ENCODE measurements at regions not wholly inside any gene's neighbourhood (a gene's known extent, or its start where the extent isn't known, plus 50 kb on each side); places are given as distances from the start of the nearest gene placed in this dataset.
"Not testable (repeated sequence)": the region's sequence is repeated elsewhere in the genome, so short reads cannot be mapped to it uniquely, and the experiment has no call there.

GRCh38 chr6:105691971-105692370 lies 289.1 kb upstream of the PREP start:
- no peaks in the 10 kb centered on the region for H3K4me1 ChIP-seq
- no peak overlapping the region for H3K4me3 ChIP-seq
- H3K27me3 ChIP-seq (ENCODE audit: low read depth) = no peaks in the 10 kb centered on the region
- no peaks in the 10 kb centered on the region for H3K36me3 ChIP-seq
- peaks cover 5% of the 10 kb centered on the region for H3K9me3 ChIP-seq
- ATAC-seq = no peak
- DNase-seq = no peak
- no peak overlapping the region for H3K27ac ChIP-seq
- intact Hi-C loops (cut with DNase I) = no loop called here
- TF ChIP-seq, protein P1, sequence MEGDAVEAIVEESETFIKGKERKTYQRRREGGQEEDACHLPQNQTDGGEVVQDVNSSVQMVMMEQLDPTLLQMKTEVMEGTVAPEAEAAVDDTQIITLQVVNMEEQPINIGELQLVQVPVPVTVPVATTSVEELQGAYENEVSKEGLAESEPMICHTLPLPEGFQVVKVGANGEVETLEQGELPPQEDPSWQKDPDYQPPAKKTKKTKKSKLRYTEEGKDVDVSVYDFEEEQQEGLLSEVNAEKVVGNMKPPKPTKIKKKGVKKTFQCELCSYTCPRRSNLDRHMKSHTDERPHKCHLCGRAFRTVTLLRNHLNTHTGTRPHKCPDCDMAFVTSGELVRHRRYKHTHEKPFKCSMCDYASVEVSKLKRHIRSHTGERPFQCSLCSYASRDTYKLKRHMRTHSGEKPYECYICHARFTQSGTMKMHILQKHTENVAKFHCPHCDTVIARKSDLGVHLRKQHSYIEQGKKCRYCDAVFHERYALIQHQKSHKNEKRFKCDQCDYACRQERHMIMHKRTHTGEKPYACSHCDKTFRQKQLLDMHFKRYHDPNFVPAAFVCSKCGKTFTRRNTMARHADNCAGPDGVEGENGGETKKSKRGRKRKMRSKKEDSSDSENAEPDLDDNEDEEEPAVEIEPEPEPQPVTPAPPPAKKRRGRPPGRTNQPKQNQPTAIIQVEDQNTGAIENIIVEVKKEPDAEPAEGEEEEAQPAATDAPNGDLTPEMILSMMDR (IDR thresholded peaks at IDR 0.05) = no peak

GRCh38 chr6:105691081-105691480 lies 288.2 kb upstream of the PREP start:
- TF ChIP-seq, protein P1 (IDR thresholded peaks at IDR 0.05) = no peak
- intact Hi-C loops (cut with DNase I) = no loop called here

DNA sequence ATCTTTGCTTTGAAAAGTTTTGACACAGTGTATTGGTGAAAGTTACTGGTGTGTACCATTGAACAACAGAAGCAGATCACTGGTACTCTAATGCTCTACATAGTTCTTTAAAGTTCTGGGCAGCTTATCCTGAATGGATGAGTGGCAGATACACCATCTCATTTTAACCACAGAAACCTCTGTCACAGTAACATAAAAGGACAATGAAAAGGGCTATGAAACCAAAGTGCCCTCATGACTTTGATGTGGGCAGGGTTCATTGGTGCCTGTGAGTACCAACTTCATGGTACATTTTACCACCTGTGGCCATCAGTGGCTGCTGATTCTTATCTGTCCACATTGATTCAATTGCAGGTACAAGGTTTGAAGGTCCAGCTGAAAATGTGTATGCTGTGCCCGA lies 285.7 kb upstream of the PREP start:
- no peaks in the 10 kb centered on the region for H3K4me1 ChIP-seq
- H3K27me3 ChIP-seq (ENCODE audit: low read depth) = no peaks in the 10 kb centered on the region
- intact Hi-C loops (cut with DNase I) = no loop called here
- H3K27ac ChIP-seq = no peak overlapping the region
- no peak for DNase-seq
- ATAC-seq = no peak
- no peak overlapping the region for H3K4me3 ChIP-seq
- TF ChIP-seq, protein P1 (IDR thresholded peaks at IDR 0.05) = no peak
- H3K9me3 ChIP-seq = peaks cover 7% of the 10 kb centered on the region
- no peaks in the 10 kb centered on the region for H3K36me3 ChIP-seq

More at GRCh38 chr6:105691081-105691480, 288.2 kb upstream of the PREP start:
- no peaks in the 10 kb centered on the region for H3K27me3 ChIP-seq (ENCODE audit: low read depth)
- H3K4me1 ChIP-seq = no peaks in the 10 kb centered on the region
- DNase-seq (no peak), ATAC-seq (no peak)
- H3K36me3 ChIP-seq = no peaks in the 10 kb centered on the region
- H3K27ac ChIP-seq = no peak overlapping the region
- no peak overlapping the region for H3K4me3 ChIP-seq
- H3K9me3 ChIP-seq = peaks cover 7% of the 10 kb centered on the region

- H3K9me3 ChIP-seq; DNase-seq; H3K36me3 ChIP-seq; H3K4me1 ChIP-seq; ATAC-seq; H3K27ac ChIP-seq; H3K4me3 ChIP-seq; H3K27me3 ChIP-seq (ENCODE audit: low read depth); intact Hi-C loops (cut with DNase I): not testable (repeated sequence)
Observed at GRCh38 chr6:105686793-105687192, 283.9 kb upstream of the PREP start.

DNA sequence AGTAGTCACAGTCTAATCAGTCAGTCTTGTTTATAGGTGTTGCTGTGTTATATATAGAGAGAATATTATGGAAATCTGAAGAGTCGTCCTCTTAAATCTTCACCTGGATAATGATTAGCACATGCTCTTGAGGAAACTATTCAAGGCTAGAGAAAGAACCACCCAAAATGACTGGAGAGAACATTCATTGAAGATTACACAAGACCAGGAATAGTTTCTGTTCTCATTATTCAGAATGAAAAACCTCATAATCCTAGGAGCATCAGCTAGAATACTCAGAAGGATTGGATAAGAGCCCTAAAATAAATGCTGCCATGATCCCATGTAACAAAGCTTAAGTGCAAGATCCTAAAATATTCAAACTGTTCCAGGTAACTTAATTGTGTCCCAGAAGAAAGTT lies 278.2 kb upstream of the PREP start:
- no peak for ATAC-seq

GRCh38 chr6:105680131-105680530 lies 277.2 kb upstream of the PREP start:
- ATAC-seq (no peak), DNase-seq (no peak)
- no peak overlapping the region for H3K27ac ChIP-seq
- H3K36me3 ChIP-seq = no peaks in the 10 kb centered on the region
- TF ChIP-seq, protein P1 (IDR thresholded peaks at IDR 0.05) = no peak
- H3K9me3 ChIP-seq = peaks cover 4% of the 10 kb centered on the region
- intact Hi-C loops (cut with DNase I) = no loop called here
- H3K27me3 ChIP-seq (ENCODE audit: low read depth) = no peaks in the 10 kb centered on the region
- H3K4me3 ChIP-seq = no peak overlapping the region
- H3K4me1 ChIP-seq = no peaks in the 10 kb centered on the region

More for the DNA sequence above, 278.2 kb upstream of the PREP start:
- Histone ChIP-seq H3K27ac (no peak overlapping the region), H3K27me3 (ENCODE audit: low read depth) (no peaks in the 10 kb centered on the region), H3K4me1 (no peaks in the 10 kb centered on the region), H3K4me3 (no peak overlapping the region), H3K36me3 (no peaks in the 10 kb centered on the region), H3K9me3 (peaks cover 4% of the 10 kb centered on the region)
- intact Hi-C loops (cut with DNase I) = no loop called here
- no peak for DNase-seq
- TF ChIP-seq, protein P1 (IDR thresholded peaks at IDR 0.05) = no peak

Data from lower lobe of right lung (tissue), 2 donors.